Breast epithelium (tissue), 3 donors: ENCODE measurements at regions not wholly inside any gene's neighbourhood (a gene's known extent, or its start where the extent isn't known, plus 50 kb on each side); places are given as distances from the start of the nearest gene placed in this dataset.

Source experiments
- CTCF ChIP-seq, 3 donors: fragments of 450-650 bp; IDR thresholded peaks; one replicate each; pipeline ENCODE4 v1.5.1; 2016 to 2017; ENCODE audit warnings: antibody characterized with exemption in 3 of 3, mild to moderate bottlenecking in 3 of 3, moderate library complexity in 3 of 3
- POLR2AphosphoS5 ChIP-seq, 3 donors: sonication (generic); formaldehyde crosslinking; IDR thresholded peaks; one replicate each; pipeline ENCODE4 v1.6.1; 2017; ENCODE audit warnings: antibody characterized with exemption in 3 of 3

DNA sequence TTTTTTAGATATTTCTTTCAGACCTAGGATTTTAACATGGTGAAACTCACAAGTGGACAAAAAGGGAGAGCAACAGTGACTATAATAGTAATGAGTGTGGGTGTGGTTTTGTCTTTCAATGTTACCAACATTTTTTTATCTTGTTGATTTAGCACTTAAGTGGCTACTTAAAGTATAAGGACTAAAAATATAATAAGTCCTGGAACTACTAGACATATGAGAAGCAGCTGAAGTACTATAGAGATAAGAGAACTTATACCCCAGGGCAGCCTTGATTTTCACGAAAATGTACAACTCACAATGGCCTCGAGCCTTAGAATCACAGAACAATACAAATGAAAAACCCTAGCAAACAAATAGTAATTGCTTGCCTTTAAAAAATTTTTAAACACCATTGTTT lies 1151.8 kb downstream of the TYW1 start:
- TF ChIP-seq CTCF (IDR thresholded peaks at IDR 0.05) (no peak), POLR2AphosphoS5 (IDR thresholded peaks at IDR 0.05) (no peak)
